AG09319 (cell line): ENCODE measurements at regions not wholly inside any gene's neighbourhood (a gene's known extent, or its start where the extent isn't known, plus 50 kb on each side); places are given as distances from the start of the nearest gene placed in this dataset.

Experiments
- DNase-seq: peaks from one replicate; pipeline ENCODE4 v3.0.0-alpha.2; 2010; ENCODE audit warnings: low read depth; ENCODE audit errors: extremely low read depth
- TF ChIP-seq, protein P1 (sequence below): IDR thresholded peaks from 2 replicates; pipeline ENCODE4 v1.5.1; 2011; ENCODE audit warnings: low read depth, mild to moderate bottlenecking, inconsistent platforms, low read length, moderate library complexity

GRCh38 chr10:78784546-78784945 lies 284.2 kb upstream of the ZMIZ1 start:
- DNase-seq: no peak
- TF ChIP-seq, protein P1, sequence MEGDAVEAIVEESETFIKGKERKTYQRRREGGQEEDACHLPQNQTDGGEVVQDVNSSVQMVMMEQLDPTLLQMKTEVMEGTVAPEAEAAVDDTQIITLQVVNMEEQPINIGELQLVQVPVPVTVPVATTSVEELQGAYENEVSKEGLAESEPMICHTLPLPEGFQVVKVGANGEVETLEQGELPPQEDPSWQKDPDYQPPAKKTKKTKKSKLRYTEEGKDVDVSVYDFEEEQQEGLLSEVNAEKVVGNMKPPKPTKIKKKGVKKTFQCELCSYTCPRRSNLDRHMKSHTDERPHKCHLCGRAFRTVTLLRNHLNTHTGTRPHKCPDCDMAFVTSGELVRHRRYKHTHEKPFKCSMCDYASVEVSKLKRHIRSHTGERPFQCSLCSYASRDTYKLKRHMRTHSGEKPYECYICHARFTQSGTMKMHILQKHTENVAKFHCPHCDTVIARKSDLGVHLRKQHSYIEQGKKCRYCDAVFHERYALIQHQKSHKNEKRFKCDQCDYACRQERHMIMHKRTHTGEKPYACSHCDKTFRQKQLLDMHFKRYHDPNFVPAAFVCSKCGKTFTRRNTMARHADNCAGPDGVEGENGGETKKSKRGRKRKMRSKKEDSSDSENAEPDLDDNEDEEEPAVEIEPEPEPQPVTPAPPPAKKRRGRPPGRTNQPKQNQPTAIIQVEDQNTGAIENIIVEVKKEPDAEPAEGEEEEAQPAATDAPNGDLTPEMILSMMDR: no peak

DNA sequence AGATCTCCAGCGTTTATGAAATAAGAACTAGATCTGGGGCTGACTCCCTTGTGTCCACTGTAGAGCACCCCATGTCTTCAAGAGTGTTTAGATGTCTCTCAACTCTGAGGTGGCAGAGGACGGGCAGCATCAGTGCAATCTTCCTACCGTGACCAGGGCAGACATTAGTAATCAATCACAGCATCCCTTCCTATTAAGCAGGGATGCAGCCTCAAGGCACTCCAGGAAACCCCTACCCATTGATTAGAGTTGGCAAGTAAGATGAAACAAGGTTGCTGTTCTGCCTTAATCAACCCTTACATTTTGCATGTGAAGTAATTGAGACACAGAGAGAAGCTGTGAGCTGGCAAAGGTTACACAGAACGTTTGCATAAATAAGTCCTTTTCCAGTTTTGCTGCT lies 283.7 kb upstream of the ZMIZ1 start:
- DNase-seq: no peak
- TF ChIP-seq, protein P1: no peak

DNA sequence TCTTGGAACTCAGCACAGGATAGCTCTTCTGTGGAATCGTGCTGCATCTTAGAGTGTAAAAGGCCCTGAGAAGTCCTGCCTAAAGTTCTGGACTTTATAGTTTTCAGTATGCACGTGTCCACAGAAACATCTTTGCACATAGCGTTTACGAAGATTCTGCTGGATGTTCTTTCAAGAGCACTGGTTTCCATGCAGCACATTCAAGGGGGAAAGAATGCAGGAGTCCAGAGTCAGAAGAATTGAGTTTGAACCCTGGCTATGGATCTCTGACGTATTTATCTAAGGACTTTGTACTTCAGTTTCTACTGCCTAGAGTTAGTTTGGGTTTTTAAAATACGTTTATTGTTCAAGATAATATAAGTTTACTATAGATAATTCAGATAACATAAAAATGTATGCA lies 282.8 kb upstream of the ZMIZ1 start:
- no peak for DNase-seq
- TF ChIP-seq, protein P1: no peak

GRCh38 chr10:78787125-78787524 lies 281.6 kb upstream of the ZMIZ1 start:
- TF ChIP-seq, protein P1: no peak

GRCh38 chr10:78794736-78795455 lies 273.9 kb upstream of the ZMIZ1 start:
- DNase-seq: no peak
- TF ChIP-seq, protein P1: no peak

More at GRCh38 chr10:78787125-78787524, 281.6 kb upstream of the ZMIZ1 start:
- no peak for DNase-seq

- TF ChIP-seq, protein P1: no peak
These were observed 269.6 kb upstream of the ZMIZ1 start for GRCh38 chr10:78798976-78799730.

GRCh38 chr10:78800006-78800405 lies 268.8 kb upstream of the ZMIZ1 start:
- no peak for DNase-seq
- TF ChIP-seq, protein P1: no peak

More at GRCh38 chr10:78798976-78799730, 269.6 kb upstream of the ZMIZ1 start:
- DNase-seq: no peak
